ENCODE measurements at regions not wholly inside any gene's neighbourhood (a gene's known extent, or its start where the extent isn't known, plus 50 kb on each side); places are given as distances from the start of the nearest gene placed in this dataset.
A peak's percentile ranks its signal among the peaks of the same experiment; 100 is the strongest.

GRCh38 chr2:43115881-43116280, 110.5 kb downstream of the ZFP36L2 start:
- Histone ChIP-seq H3K27ac (ENCODE audit: insufficient read depth, low read depth, low read length) (no peak overlapping the region), H4K20me1 (replicated peaks; ENCODE audit: control insufficient read depth, extremely low read depth, insufficient read depth, low read length) (no peaks in the 10 kb centered on the region), H3K4me1 (ENCODE audit: control insufficient read depth, extremely low read depth, insufficient read depth, low read length) (peaks cover 21% of the 10 kb centered on the region), H3K9me3 (replicated peaks; ENCODE audit: control insufficient read depth, insufficient read depth, low read length) (no peaks in the 10 kb centered on the region), H3K36me3 (ENCODE audit: control insufficient read depth in 2 of 2, extremely low read depth in 1 of 2, insufficient read depth in 2 of 2, low read length in 2 of 2) (no peaks in the 10 kb centered on the region), H3K27me3 (ENCODE audit: control insufficient read depth in 2 of 2, insufficient read depth in 2 of 2, low read length in 2 of 2) (no peaks in the 10 kb centered on the region), H3K9ac (replicated peaks; ENCODE audit: extremely low read depth, insufficient read depth, low read length) (no peak overlapping the region), H3K9me1 (replicated peaks; ENCODE audit: control insufficient read depth, extremely low read depth, insufficient read depth, low read length) (no peaks in the 10 kb centered on the region), H2AFZ (ENCODE audit: low read depth, low read length) (no peak overlapping the region), H3K4me3 (replicated peaks in 1 of 3; ENCODE audit: insufficient read depth in 1 of 3, low read depth in 1 of 3, low read length in 3 of 3) (no peak overlapping the region), H3K79me2 (ENCODE audit: control insufficient read depth, insufficient read depth, low read length) (no peaks in the 10 kb centered on the region), H3K4me2 (ENCODE audit: insufficient read depth, low read length) (no peak overlapping the region)
- intact Hi-C loops (cut with micrococcal nuclease) = loop anchor here (2.0 kb wide), 2 partner anchors 65 to 73 kb away; no protein-coding TSS in a partner anchor
- CTCF ChIA-PET = interaction anchor here (1.4 kb wide), 1 partner anchor 11 kb away, joined by 4 read pairs; no protein-coding TSS in a partner anchor
- FAIRE-seq (no peak), DNase-seq (ENCODE audit: low read depth, low spot score) (no peak)
- no peak for TF ChIP-seq CTCF (IDR thresholded peaks at IDR 0.05; ENCODE audit: extremely low read depth in 1 of 2, insufficient read depth in 1 of 2, low read depth in 1 of 2, low read length in 2 of 2)
- BruUV-seq (replicated peaks) = no TSS peak
- POLR2A ChIA-PET = no interaction called here
- dilution Hi-C loops (cut with MboI; ENCODE audit: extremely low pct_ligation_motif_present, low sequenced_read_pairs) = no loop called here

- ChIA-PET POLR2A (interaction anchor here (0.9 to 1.4 kb wide), 3 partner anchors 28 to 113 kb away, joined by 4 to 5 read pairs (median 4); partner anchors contain the start of gene ZFP36L2), CTCF (interaction anchor here (0.8 to 2.6 kb wide), 14 partner anchors 10 to 139 kb away, joined by 3 to 9 read pairs (median 4); no protein-coding TSS in a partner anchor)
- H3K4me3 ChIP-seq (replicated peaks in 1 of 3; ENCODE audit: insufficient read depth in 1 of 3, low read depth in 1 of 3, low read length in 3 of 3) = no peak overlapping the region
- TF ChIP-seq GATA2 (IDR thresholded peaks at IDR 0.05; ENCODE audit: insufficient read depth, insufficient read length, low read depth, low read length) (peak; percentile 99), MYC (IDR thresholded peaks at IDR 0.05; ENCODE audit: low read depth, low read length) (no peak), POLR2A (IDR thresholded peaks at IDR 0.05; ENCODE audit: low read depth, low read length) (peak; percentile 47), EZH2 (IDR thresholded peaks at IDR 0.05; ENCODE audit: borderline replicate concordance, low read depth, low read length, severe bottlenecking) (no peak), FOS (IDR thresholded peaks at IDR 0.05; ENCODE audit: borderline replicate concordance, insufficient read depth, low read length) (peak; percentile 66), MAX (IDR thresholded peaks at IDR 0.05; ENCODE audit: insufficient read depth, insufficient read length) (no peak), JUN (IDR thresholded peaks at IDR 0.05; ENCODE audit: borderline replicate concordance, insufficient read depth, insufficient read length, low read depth) (peak; percentile 71), CTCF (IDR thresholded peaks at IDR 0.05; ENCODE audit: extremely low read depth in 1 of 2, insufficient read depth in 1 of 2, low read depth in 1 of 2, low read length in 2 of 2) (no peak), POLR2AphosphoS5 (IDR thresholded peaks at IDR 0.05; ENCODE audit: insufficient read depth, low read depth, low read length) (peak; percentile 86)
- peak overlapping the region; percentile 32 for H3K4me2 ChIP-seq (ENCODE audit: insufficient read depth, low read length)
- H3K4me1 ChIP-seq (ENCODE audit: control insufficient read depth, extremely low read depth, insufficient read depth, low read length) = peaks cover 25% of the 10 kb centered on the region
- H3K9me3 ChIP-seq (replicated peaks; ENCODE audit: control insufficient read depth, insufficient read depth, low read length) = no peaks in the 10 kb centered on the region
- intact Hi-C loops (cut with micrococcal nuclease) = loop anchor here (1.0 to 5.0 kb wide), 6 partner anchors 13 to 137 kb away; no protein-coding TSS in a partner anchor
- dilution Hi-C loops (cut with MboI; ENCODE audit: extremely low pct_ligation_motif_present, low sequenced_read_pairs) = no loop called here
- BruUV-seq (replicated peaks) = no TSS peak
- H3K9ac ChIP-seq (replicated peaks; ENCODE audit: extremely low read depth, insufficient read depth, low read length) = no peak overlapping the region
- H3K9me1 ChIP-seq (replicated peaks; ENCODE audit: control insufficient read depth, extremely low read depth, insufficient read depth, low read length) = no peaks in the 10 kb centered on the region
- FAIRE-seq (peak; percentile 99), DNase-seq (ENCODE audit: low read depth, low spot score) (peak; percentile 96)
- no peaks in the 10 kb centered on the region for H3K27me3 ChIP-seq (ENCODE audit: control insufficient read depth in 2 of 2, insufficient read depth in 2 of 2, low read length in 2 of 2)
- no peaks in the 10 kb centered on the region for H3K79me2 ChIP-seq (ENCODE audit: control insufficient read depth, insufficient read depth, low read length)
- no peaks in the 10 kb centered on the region for H3K36me3 ChIP-seq (ENCODE audit: control insufficient read depth in 2 of 2, extremely low read depth in 1 of 2, insufficient read depth in 2 of 2, low read length in 2 of 2)
- peak overlapping the region; percentile 49 for H3K27ac ChIP-seq (ENCODE audit: insufficient read depth, low read depth, low read length)
- no peaks in the 10 kb centered on the region for H4K20me1 ChIP-seq (replicated peaks; ENCODE audit: control insufficient read depth, extremely low read depth, insufficient read depth, low read length)
- no peak overlapping the region for H2AFZ ChIP-seq (ENCODE audit: low read depth, low read length)
Observed at GRCh38 chr2:43114210-43114609, 112.2 kb downstream of the ZFP36L2 start.

All from endothelial cell of umbilical vein (primary cell).